NOMO-1 (cell line): ENCODE measurements at regions not wholly inside any gene's neighbourhood (a gene's known extent, or its start where the extent isn't known, plus 50 kb on each side); places are given as distances from the start of the nearest gene placed in this dataset.
"Not testable (repeated sequence)": the region's sequence is repeated elsewhere in the genome, so short reads cannot be mapped to it uniquely, and the experiment has no call there.

Experiments used
- DNase-seq, 2 experiments: peaks; one replicate each; lab custom pipeline; 2025; ENCODE audit not compliant: unreplicated experiment in 2 of 2; lab: John Stamatoyannopoulos, UW

DNA sequence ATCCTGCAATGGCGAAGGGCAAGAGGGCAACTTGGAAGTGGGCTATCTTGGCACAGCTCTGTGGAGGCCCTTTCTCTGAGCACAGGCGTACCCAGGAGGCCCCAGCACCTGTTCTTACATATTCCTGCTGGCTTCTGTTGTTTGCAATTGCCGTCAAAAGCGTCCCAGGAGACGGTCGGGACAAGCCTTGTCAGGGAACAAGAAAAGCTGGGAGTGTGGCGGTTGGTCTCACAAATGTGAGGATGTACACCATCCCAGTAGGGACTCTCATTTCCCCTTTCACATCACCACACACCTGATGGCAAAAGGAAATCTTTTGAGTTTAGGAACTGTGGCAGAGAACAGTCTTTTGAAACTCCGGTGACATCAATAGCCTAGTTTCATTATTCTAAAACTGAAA is 94.7 kb upstream of the EFEMP1 start:
- DNase-seq: no peak

- no peak for DNase-seq
Observed at GRCh38 chr2:56021136-56021474, 97.5 kb upstream of the EFEMP1 start.

DNA sequence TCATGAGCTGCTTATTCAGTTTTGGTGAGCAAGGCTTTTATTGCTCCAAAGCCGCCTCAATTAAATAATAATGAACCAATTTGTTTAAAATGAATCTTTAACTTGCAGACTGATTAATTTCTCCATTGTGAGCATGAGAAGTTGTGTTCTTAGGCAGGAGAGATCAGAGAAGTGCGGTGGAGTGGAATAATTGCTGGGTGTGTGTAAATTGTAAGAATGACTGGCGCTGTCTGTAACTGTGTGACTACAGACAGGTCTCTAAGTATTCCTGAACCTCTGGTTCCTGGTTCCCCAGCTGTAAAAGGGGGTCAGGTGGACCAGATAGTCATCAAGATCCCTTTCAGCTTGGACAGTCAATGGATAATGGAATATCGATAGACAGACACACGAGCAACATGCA is 98.0 kb upstream of the EFEMP1 start:
- DNase-seq: no peak

DNA sequence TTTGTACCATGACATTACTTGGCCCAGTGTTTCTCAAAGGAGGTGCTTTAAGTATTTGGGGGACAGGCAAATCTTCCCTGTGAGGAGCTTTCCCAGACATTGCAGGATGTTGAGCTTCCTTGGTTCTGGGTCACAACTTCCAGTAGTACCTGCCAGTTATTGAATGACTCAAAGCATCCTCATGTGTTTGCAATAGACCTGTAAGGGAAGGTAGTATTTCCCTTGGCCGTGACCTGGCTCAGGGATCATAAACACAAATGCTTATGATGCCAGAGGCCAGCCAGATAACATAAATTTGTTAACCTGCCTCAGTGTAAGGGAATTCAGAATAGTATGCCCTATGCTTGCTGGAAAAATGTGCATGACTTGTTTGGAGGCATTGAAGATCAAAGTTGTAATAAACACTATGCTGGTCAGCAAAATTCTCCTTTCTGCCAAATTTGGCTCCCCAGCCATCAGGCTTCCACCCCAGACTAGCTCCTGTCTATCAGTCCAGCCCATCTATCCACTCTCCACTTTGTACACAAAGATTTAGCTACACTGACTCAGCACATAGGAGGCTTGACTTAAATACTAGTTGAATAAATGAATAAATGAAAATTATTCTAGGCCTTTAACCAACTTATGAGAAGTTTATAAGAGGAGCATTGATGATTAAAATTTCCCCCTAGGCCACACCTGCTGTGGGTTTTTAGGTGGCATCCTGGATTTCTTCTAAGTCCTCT is 102.0 kb upstream of the EFEMP1 start:
- DNase-seq: no peak

DNA sequence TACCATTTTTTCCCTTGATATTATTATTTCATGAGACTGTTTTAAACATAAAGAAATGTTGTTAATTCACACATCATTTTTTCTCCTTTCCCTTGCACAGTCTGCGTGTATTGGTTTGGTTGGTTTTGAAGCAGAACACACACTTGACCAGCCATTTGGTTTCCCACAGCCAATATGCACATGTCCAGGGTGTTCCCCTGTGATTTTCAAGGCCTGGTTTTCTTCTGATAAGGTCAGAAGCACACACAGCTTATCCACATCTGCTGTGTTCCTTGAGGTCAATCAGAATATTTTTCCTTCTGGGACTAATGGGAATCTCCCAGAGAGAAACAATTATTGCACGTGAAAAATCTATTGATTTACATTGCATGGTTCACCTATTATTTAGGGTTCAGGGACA is 103.2 kb upstream of the EFEMP1 start:
- DNase-seq: no peak

DNA sequence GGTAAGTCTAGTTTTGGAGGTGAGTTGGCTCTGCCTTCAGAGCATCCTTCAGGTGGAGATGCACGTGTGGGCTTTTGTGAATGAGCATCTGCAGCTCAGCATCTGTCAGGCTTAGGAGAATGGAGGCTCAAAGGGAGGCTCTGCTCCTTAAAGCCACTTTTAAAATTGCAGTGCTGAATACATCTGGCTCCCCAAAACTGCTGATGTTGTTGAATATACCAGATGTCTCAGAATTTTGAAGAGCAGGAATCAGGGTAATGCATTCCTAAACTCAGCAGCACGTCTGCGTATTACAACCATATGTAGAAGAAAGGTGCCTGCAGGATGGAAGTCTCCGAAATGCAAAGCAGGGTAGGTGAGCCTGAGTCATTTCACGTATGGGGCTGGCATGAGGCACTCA is 106.5 kb upstream of the EFEMP1 start:
- no peak for DNase-seq

- no peak for DNase-seq
Observed at GRCh38 chr2:56030901-56031300, 107.3 kb upstream of the EFEMP1 start.

DNA sequence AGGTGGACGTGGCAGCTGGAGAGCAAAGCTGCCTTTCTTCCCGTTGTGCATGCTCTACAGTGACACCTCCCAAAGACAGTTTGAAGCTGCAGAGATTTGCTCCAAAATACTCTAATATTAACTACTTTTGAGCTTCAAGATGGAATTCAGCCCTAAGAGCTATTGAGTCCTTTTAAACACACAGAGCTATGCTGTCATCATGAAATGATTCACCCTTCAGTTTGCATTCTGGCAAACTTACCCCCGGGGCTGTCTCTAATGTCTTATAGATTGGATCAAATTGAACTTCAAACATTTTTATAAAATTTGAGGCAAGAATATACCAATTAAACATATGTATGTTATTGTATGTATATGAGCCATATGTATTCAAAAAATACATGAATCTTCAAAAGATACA is 110.7 kb upstream of the EFEMP1 start:
- no peak for DNase-seq

DNA sequence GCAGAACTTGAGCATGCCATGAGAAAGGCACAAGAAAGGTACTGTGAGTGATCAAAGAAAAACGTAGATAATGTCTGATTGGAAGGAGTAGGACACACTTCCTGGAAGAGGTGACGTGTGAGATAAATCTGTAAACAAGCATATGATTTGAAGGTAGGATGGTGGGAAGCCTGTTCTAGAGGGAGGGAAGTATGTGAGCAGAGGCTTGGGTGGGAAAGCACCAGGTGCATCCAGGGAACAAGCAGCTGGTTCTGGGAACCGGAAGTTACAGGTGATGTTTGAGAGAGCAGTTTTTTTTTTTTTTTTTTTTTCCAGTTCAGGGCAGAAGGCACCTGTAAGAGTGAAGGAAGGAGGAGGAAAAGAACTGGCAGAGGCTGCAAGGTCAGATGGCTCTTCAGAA is 116.6 kb upstream of the EFEMP1 start:
- no peak for DNase-seq

- DNase-seq: no peak
Observed at GRCh38 chr2:56040834-56041233, 117.3 kb upstream of the EFEMP1 start.

- DNase-seq: no peak
Observed at GRCh38 chr2:56047136-56047535, 123.6 kb upstream of the EFEMP1 start.

GRCh38 chr2:56049233-56049845 is 125.8 kb upstream of the EFEMP1 start:
- no peak for DNase-seq

DNA sequence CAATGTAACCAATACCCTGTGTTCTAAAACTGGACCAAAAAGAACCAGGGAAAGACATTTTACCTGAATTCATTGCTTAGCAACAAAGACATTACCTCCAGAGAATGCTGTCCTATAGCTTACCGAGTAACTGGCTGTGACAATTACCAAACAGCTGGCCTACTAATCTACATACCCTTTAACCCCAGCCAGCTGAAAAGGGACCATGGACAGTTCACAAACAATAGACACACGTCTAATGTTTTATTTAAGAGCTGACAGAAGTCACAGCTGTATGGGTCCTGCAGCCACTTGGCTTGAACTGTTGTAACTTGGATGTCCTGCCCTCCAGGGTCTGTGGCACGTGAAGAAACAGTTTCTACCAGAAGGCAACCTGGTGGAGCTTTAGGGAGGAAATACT is 130.1 kb upstream of the EFEMP1 start:
- DNase-seq: no peak

- DNase-seq: no peak
Observed at GRCh38 chr2:56055405-56055804, 128.4 kb upstream of the CCDC85A start.

DNA sequence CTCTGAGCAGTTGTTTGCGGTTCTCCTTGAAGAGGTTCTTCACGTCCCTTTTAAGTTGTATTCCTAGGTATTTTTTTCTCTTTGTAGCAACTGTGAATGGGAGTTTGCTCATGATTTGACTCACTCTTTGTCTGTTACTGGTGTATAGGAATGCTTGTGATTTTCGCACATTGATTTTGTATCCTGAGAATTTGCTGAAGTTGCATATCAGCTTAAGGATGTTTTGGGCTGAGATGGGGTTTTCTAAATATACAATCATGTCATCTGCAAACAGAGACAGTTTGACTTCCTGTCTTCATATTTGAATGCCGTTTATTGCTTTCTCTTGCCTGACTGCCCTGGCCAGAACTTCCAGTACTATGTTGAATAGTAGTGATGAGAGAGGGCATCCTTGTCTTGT is 122.5 kb upstream of the CCDC85A start:
- DNase-seq: not testable (repeated sequence)

DNA sequence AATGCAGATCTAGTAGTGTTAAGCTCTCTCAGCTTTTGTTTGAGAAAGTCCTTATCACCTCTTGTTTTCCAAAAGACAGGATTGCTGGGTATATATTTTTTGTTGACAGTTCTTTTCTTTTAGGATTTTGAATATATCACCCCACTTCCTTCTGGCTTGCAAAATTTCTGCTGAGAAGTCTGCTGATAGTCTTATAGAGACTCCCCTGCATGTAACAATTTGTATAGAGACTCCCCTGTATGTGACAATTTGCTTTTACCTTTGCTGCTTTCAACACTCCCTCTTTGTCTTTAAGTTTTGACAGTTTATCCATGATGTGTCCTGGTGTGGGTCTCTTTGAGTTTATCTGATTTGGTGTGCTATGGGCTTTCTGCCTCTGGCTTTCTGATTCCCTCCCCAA is 115.0 kb upstream of the CCDC85A start:
- DNase-seq: no peak

DNA sequence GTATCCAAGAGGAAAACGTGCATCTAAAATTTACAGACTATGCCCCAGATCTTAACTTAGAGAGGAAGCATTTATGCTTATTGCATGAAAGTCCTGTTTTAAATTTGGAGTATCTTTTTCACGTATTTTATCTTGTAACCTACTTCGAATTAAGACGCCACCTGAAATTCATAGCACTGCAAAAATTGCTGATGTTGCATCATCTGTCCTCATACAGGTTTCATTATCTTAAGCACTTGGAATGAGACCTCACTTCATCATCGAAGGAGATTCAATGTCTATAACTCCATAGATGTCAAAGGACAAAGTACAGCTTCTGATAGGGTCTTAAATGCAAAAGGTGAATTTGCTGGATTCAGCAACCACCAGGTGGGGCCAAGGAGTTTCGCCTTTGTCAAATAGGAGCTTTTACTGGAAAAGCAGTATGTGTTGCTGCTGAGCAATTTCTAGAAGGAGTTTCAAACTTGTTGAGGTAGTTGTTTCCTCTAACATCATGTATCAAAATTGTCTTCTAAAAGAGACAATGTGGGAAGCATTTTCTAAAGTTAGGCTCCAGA is 106.4 kb upstream of the CCDC85A start:
- no peak for DNase-seq

DNA sequence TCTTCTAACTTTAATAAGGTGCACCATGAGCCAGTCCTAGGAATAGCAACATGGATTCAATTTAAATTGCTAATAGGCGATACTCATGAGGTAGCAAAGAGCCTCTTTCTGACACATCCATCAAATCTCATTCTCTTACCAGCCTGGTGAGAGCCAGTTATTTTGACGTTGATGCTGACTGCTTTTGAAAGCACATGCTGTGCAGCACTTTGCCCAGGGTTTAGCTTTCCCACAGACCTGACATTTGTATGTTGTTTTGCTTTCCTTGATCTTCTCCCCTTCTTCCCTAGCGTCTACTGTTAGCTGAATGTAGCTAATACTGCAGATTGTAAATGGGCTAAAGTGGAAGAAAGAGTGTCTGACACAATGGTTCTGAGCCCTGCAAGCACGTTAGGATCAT is 101.1 kb upstream of the CCDC85A start:
- DNase-seq: no peak

GRCh38 chr2:56084111-56084901 is 99.5 kb upstream of the CCDC85A start:
- no peak for DNase-seq

DNA sequence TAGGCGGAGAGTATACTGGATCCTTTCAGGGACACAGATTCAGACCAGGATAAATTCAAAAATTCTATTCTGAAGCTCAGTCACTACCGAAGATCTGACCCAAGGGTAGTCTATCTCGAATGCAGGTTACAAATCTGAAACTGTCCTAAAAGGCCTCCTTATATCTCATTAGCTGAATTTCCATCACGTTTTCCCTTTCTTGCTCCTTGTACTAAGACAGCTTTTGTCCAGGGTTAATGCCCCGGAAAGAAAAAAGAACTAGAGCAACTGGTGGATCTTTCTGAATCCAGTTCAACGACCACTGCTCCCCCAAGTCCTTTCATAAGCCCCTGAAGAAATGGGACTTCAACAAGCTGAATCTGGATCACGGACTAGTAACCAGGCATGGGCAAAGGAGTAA is 97.5 kb upstream of the CCDC85A start:
- no peak for DNase-seq

GRCh38 chr2:56088411-56088810 is 95.4 kb upstream of the CCDC85A start:
- DNase-seq: no peak

DNA sequence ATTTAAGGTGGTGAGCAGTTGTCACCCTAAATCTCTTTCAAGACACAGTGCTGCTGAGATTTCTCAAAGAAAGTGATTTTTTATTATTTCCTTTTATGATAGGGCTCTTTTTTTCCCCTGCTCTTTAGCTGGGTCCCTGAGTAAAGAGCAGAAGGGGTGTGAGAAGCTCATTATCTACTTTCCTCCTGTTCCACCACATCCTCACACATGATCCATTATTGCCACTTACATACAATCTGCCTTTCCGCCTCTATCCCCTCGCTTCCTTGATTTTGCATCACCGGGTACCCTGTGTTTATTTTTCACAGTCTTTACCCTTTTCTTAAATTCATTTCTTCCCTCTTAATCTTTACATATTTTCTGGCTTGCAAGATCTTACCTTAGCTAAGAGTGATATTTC is 93.9 kb upstream of the CCDC85A start:
- DNase-seq: no peak
